Panc1 (cell line): ENCODE measurements at regions not wholly inside any gene's neighbourhood (a gene's known extent, or its start where the extent isn't known, plus 50 kb on each side); places are given as distances from the start of the nearest gene placed in this dataset.

ENCODE experiments used
- POLR2AphosphoS5 ChIP-seq: IDR thresholded peaks from 2 replicates; pipeline ENCODE4 v1.6.1; 2012; ENCODE audit warnings: mild to moderate bottlenecking, low read depth, low read length, moderate library complexity
- REST ChIP-seq, 2 experiments: IDR thresholded peaks; 2 replicates each; pipeline ENCODE4 v1.6.1; 2011 to 2012; ENCODE audit warnings: low read depth in 2 of 2, control low read depth in 1 of 2, low read length in 1 of 2, mild to moderate bottlenecking in 1 of 2, moderate library complexity in 1 of 2; ENCODE audit not compliant: insufficient read depth in 1 of 2
- TCF7L2 ChIP-seq: IDR thresholded peaks from 2 replicates; pipeline ENCODE4 v1.6.1; 2011; ENCODE audit warnings: mild to moderate bottlenecking, low read depth, low read length, inconsistent platforms
- TF ChIP-seq, protein P1 (sequence below): fragments of 450-650 bp; IDR thresholded peaks from 2 replicates; pipeline ENCODE4 v1.5.1; 2017; ENCODE audit warnings: mild to moderate bottlenecking

DNA sequence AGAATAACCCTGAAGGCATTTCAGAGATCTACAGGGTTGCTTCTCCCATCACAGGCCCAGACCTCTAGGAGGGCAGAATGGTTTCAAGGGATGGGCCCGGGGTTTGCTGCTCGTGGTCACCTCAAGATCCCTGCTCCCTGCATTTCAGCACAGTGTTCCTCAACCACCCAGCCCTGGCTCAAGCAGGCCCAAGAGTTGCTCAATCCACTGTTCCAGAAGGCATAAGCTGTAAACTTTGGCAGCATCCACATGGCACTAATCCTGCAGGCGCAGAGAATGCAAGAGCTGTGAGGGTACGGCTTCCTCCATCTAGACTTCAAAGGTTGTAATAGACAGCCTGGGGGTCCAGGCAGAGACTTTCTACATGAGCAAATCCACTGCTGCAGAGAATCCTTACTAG lies 225.0 kb upstream of the UBASH3B start:
- TF ChIP-seq, protein P1, sequence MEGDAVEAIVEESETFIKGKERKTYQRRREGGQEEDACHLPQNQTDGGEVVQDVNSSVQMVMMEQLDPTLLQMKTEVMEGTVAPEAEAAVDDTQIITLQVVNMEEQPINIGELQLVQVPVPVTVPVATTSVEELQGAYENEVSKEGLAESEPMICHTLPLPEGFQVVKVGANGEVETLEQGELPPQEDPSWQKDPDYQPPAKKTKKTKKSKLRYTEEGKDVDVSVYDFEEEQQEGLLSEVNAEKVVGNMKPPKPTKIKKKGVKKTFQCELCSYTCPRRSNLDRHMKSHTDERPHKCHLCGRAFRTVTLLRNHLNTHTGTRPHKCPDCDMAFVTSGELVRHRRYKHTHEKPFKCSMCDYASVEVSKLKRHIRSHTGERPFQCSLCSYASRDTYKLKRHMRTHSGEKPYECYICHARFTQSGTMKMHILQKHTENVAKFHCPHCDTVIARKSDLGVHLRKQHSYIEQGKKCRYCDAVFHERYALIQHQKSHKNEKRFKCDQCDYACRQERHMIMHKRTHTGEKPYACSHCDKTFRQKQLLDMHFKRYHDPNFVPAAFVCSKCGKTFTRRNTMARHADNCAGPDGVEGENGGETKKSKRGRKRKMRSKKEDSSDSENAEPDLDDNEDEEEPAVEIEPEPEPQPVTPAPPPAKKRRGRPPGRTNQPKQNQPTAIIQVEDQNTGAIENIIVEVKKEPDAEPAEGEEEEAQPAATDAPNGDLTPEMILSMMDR: no peak
- TF ChIP-seq REST (IDR thresholded peaks at IDR 0.05; ENCODE audit: insufficient read depth in 1 of 2, low read depth in 2 of 2, low read length in 1 of 2) (no peak), POLR2AphosphoS5 (no peak), TCF7L2 (no peak)
